HepG2 (cell line): ENCODE measurements at regions not wholly inside any gene's neighbourhood (a gene's known extent, or its start where the extent isn't known, plus 50 kb on each side); places are given as distances from the start of the nearest gene placed in this dataset.

Source experiments
- ATAC-seq: fragments of 200-7000 bp; cut with Tn5 transposase; 3 replicates; pipeline ENCODE4 v1.9.1; 2020; ENCODE audit warnings: mild to moderate bottlenecking, moderate library complexity
- BruUV-seq: library from RNA; stranded (reverse); fragments of 400-500 nt; replicated peaks from 2 replicates; lab custom pipeline; 2021; lab: Mats Ljungman, UMichigan
- CTCF ChIA-PET: fragments of 300-600 bp; formaldehyde crosslinking; extraction: SDS; loops from one replicate; lab custom pipeline; 2021; ENCODE audit warnings: low total read pairs, inconsistent platforms, low intra/inter-chr PET ratio; lab: Yijun Ruan, JAX
- POLR2A ChIA-PET: fragments of 350-600 bp; sonication (Branson Sonifier 250); formaldehyde crosslinking; loops from one replicate; lab custom pipeline; 2020; ENCODE audit warnings: antibody characterized with exemption, inconsistent platforms; lab: Yijun Ruan, JAX
- DNase-seq: peaks from one replicate; pipeline ENCODE4 v3.0.0-alpha.2; 2015; ENCODE audit warnings: low spot score
- FAIRE-seq: peaks from 3 replicates; lab custom pipeline; 2011; peaks lifted over from hg19 to GRCh38; lab: Jason Lieb, UNC
- H2AFZ ChIP-seq: one replicate; pipeline ENCODE4 v1.6.1; 2011; ENCODE audit warnings: low read length, inconsistent platforms
- H3K27ac ChIP-seq: fragments of 300-600 bp; 3 replicates; pipeline ENCODE4 v1.8.0; 2011; ENCODE audit warnings: mixed run types, mild to moderate bottlenecking, mixed read lengths, low read length, inconsistent platforms; ENCODE audit not compliant: insufficient read depth; ENCODE audit errors: extremely low read length
- H3K27me3 ChIP-seq, 2 experiments: fragments of 200-600 bp in 1 of 2; 2 replicates in 1 of 2; 3 replicates in 1 of 2; pipeline versions ENCODE4 v1.6.0 to v1.8.0; 2011; ENCODE audit warnings: low read length in 2 of 2, mild to moderate bottlenecking in 2 of 2, moderate library complexity in 2 of 2, inconsistent platforms in 1 of 2; ENCODE audit not compliant: insufficient read depth in 2 of 2, control insufficient read depth in 1 of 2
- H3K36me3 ChIP-seq, 2 experiments: fragments of 200-600 bp in 1 of 2; replicated peaks in 1 of 2; 2 replicates in 1 of 2; 3 replicates in 1 of 2; pipeline versions ENCODE4 v1.5.1 to v1.8.0; 2011; ENCODE audit warnings: low read length in 2 of 2, inconsistent platforms in 1 of 2; ENCODE audit not compliant: insufficient read depth in 2 of 2, control insufficient read depth in 1 of 2
- H3K4me1 ChIP-seq: 2 replicates; pipeline ENCODE4 v1.5.1; 2012; ENCODE audit warnings: low read length, inconsistent platforms; ENCODE audit not compliant: insufficient read depth
- H3K4me2 ChIP-seq: 2 replicates; pipeline ENCODE4 v1.6.0; 2011; ENCODE audit warnings: low read depth, low read length, inconsistent platforms
- H3K4me3 ChIP-seq, 3 experiments: fragments of 200-600 bp in 1 of 3; sonication (generic), shearing (Covaris generic) in 1 of 3; replicated peaks in 1 of 3; 2 replicates each; pipeline ENCODE4 v1.5.1; 2011 to 2016; ENCODE audit warnings: low read length in 3 of 3, inconsistent platforms in 2 of 3, low read depth in 2 of 3, mild to moderate bottlenecking in 2 of 3, control low read depth in 1 of 3, mixed read lengths in 1 of 3; ENCODE audit not compliant: insufficient read depth in 1 of 3
- H3K79me2 ChIP-seq: one replicate; pipeline ENCODE4 v1.6.1; 2011; ENCODE audit warnings: low read length, inconsistent platforms; ENCODE audit not compliant: insufficient read depth
- H3K9ac ChIP-seq: 2 replicates; pipeline ENCODE4 v1.6.0; 2011; ENCODE audit warnings: mild to moderate bottlenecking, low read depth, low read length, inconsistent platforms; ENCODE audit not compliant: insufficient read depth
- H3K9me3 ChIP-seq: 2 replicates; pipeline ENCODE4 v1.5.1; 2012; ENCODE audit warnings: mild to moderate bottlenecking, low read length
- H4K20me1 ChIP-seq: 2 replicates; pipeline ENCODE4 v1.6.0; 2011; ENCODE audit warnings: inconsistent platforms, mild to moderate bottlenecking, low read length, moderate library complexity; ENCODE audit not compliant: insufficient read depth
- DR1 ChIP-seq: sonication (generic); formaldehyde crosslinking; IDR thresholded peaks from 2 replicates; pipeline ENCODE4 v1.8.0; 2021; ENCODE audit warnings: mild to moderate bottlenecking, missing genetic modification reagents, inconsistent platforms
- GLI4 ChIP-seq: sonication (generic); formaldehyde crosslinking; IDR thresholded peaks from 2 replicates; pipeline ENCODE4 v1.5.1; 2020; ENCODE audit warnings: missing genetic modification reagents, mild to moderate bottlenecking, moderate library complexity, borderline replicate concordance
- HDAC6 ChIP-seq: fragments of 200-600 bp; sonication (generic); IDR thresholded peaks from 2 replicates; pipeline ENCODE4 v1.7.0; 2017; ENCODE audit warnings: mild to moderate bottlenecking, antibody characterized with exemption, low read length, low read depth
- HHEX ChIP-seq: IDR thresholded peaks from 2 replicates; pipeline ENCODE4 v1.6.1; 2016; ENCODE audit warnings: control low read depth
- HNF1A ChIP-seq, 2 experiments: sonication (generic) in 1 of 2; formaldehyde crosslinking in 1 of 2; IDR thresholded peaks; 2 replicates each; pipeline versions ENCODE4 v1.4.0 to v1.6.1; 2016 to 2020; ENCODE audit warnings: borderline replicate concordance in 1 of 2, low read depth in 1 of 2, mild to moderate bottlenecking in 1 of 2, missing genetic modification reagents in 1 of 2
- KLF9 ChIP-seq: IDR thresholded peaks from 2 replicates; pipeline ENCODE4 v1.6.1; 2016; ENCODE audit warnings: low read depth
- KMT2A ChIP-seq: sonication (generic); formaldehyde crosslinking; IDR thresholded peaks from 2 replicates; pipeline ENCODE4 v1.4.0; 2020; ENCODE audit warnings: missing genetic modification reagents
- MIER2 ChIP-seq: IDR thresholded peaks from 2 replicates; pipeline ENCODE4 v1.6.1; 2016; ENCODE audit warnings: missing biosample characterization, missing genetic modification reagents
- MTA3 ChIP-seq: sonication (generic); formaldehyde crosslinking; IDR thresholded peaks from 2 replicates; pipeline ENCODE4 v1.4.0; 2020; ENCODE audit warnings: missing genetic modification reagents
- MYNN ChIP-seq: sonication (generic); formaldehyde crosslinking; IDR thresholded peaks from 2 replicates; pipeline ENCODE4 v1.4.0; 2020; ENCODE audit warnings: mild to moderate bottlenecking, low read depth, missing genetic modification reagents
- MZF1 ChIP-seq: sonication (generic); formaldehyde crosslinking; IDR thresholded peaks from 2 replicates; pipeline ENCODE4 v1.8.1; 2023; ENCODE audit warnings: mild to moderate bottlenecking, missing genetic modification reagents, borderline replicate concordance
- PRDM10 ChIP-seq: sonication (generic); formaldehyde crosslinking; IDR thresholded peaks from 2 replicates; pipeline ENCODE4 v1.4.0; 2020; ENCODE audit warnings: low read depth, missing genetic modification reagents
- ZNF256 ChIP-seq: sonication (generic); formaldehyde crosslinking; conservative IDR thresholded peaks from 2 replicates; pipeline ENCODE4 v1.4.0; 2020; ENCODE audit warnings: missing genetic modification reagents
- WGBS: methylation state at CpG from one replicate; pipeline ENCODE4 v1.1.6; 2017; ENCODE audit warnings: low lambda C conversion rate; 5-methylcytosine and 5-hydroxymethylcytosine counted together
- in situ Hi-C: cut with HindIII; loops from 2 replicates; pipeline ENCODE4 v1.10.0; 2017; ENCODE audit warnings: low pct_unique_long_range_greater_than_20kb; ENCODE audit not compliant: extremely low pct_ligation_motif_present
- intact Hi-C: fragments of 100-400 bp; cut with micrococcal nuclease; formaldehyde crosslinking; loops from one replicate; pipeline ENCODE4 v1.10.0; 2022; ENCODE audit not compliant: unreplicated experiment
- TF ChIP-seq, protein P1 (sequence below): sonication (generic); formaldehyde crosslinking; IDR thresholded peaks from 2 replicates; pipeline ENCODE4 v1.8.0; 2022; ENCODE audit warnings: mild to moderate bottlenecking, missing genetic modification reagents
- TF ChIP-seq, protein P2 (sequence below): sonication (generic); formaldehyde crosslinking; conservative IDR thresholded peaks from 2 replicates; pipeline ENCODE4 v1.8.0; 2022; ENCODE audit warnings: mild to moderate bottlenecking, moderate library complexity, missing genetic modification reagents

- DNase-seq, result no peak
- Histone ChIP-seq H3K27me3 (no peaks in the 10 kb centered on the region), H3K9me3 (peaks cover 72% of the 10 kb centered on the region), H3K36me3 (no peaks in the 10 kb centered on the region), H3K9ac (no peak overlapping the region), H4K20me1 (no peaks in the 10 kb centered on the region), H2AFZ (no peak overlapping the region), H3K4me2 (no peak overlapping the region), H3K4me1 (no peaks in the 10 kb centered on the region), H3K79me2 (no peaks in the 10 kb centered on the region), H3K27ac (no peak overlapping the region), H3K4me3 (no peak overlapping the region)
- BruUV-seq, result no TSS peak
- ChIA-PET POLR2A (no interaction called here), CTCF (no interaction called here)
- no peak for FAIRE-seq
- in situ Hi-C loops (no loop called here), intact Hi-C loops (no loop called here)
- 3% methylated on average over 2 of the region's 2 CpGs for WGBS
- no peak for ATAC-seq
- TF ChIP-seq MIER2, result no peak
- TF ChIP-seq DR1 (CRISPR knock-in tag), result no peak
- no peak for TF ChIP-seq KMT2A
- no peak for TF ChIP-seq MYNN
- TF ChIP-seq ZNF256 (CRISPR knock-in tag), result no peak
- TF ChIP-seq HDAC6, result no peak
- no peak for TF ChIP-seq GLI4 (CRISPR knock-in tag)
- TF ChIP-seq, protein P1, sequence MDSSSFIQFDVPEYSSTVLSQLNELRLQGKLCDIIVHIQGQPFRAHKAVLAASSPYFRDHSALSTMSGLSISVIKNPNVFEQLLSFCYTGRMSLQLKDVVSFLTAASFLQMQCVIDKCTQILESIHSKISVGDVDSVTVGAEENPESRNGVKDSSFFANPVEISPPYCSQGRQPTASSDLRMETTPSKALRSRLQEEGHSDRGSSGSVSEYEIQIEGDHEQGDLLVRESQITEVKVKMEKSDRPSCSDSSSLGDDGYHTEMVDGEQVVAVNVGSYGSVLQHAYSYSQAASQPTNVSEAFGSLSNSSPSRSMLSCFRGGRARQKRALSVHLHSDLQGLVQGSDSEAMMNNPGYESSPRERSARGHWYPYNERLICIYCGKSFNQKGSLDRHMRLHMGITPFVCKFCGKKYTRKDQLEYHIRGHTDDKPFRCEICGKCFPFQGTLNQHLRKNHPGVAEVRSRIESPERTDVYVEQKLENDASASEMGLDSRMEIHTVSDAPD (CRISPR knock-in tag), result no peak
- TF ChIP-seq MZF1 (CRISPR knock-in tag), result no peak
- no peak for TF ChIP-seq HNF1A (IDR thresholded peaks at IDR 0.05; ENCODE audit: low read depth)
- no peak for TF ChIP-seq HNF1A (CRISPR knock-in tag; IDR thresholded peaks at IDR 0.05; ENCODE audit: borderline replicate concordance)
- TF ChIP-seq, protein P2, sequence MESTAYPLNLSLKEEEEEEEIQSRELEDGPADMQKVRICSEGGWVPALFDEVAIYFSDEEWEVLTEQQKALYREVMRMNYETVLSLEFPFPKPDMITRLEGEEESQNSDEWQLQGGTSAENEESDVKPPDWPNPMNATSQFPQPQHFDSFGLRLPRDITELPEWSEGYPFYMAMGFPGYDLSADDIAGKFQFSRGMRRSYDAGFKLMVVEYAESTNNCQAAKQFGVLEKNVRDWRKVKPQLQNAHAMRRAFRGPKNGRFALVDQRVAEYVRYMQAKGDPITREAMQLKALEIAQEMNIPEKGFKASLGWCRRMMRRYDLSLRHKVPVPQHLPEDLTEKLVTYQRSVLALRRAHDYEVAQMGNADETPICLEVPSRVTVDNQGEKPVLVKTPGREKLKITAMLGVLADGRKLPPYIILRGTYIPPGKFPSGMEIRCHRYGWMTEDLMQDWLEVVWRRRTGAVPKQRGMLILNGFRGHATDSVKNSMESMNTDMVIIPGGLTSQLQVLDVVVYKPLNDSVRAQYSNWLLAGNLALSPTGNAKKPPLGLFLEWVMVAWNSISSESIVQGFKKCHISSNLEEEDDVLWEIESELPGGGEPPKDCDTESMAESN (CRISPR knock-in tag), result no peak
- no peak for TF ChIP-seq MTA3 (CRISPR knock-in tag)
- TF ChIP-seq KLF9, result no peak
- TF ChIP-seq PRDM10, result no peak
- TF ChIP-seq HHEX (CRISPR knock-in tag), result no peak
These were observed 2063.9 kb downstream of the MRPL39 start for GRCh38 chr21:23543333-23543732.
